ENCODE measurements at regions not wholly inside any gene's neighbourhood (a gene's known extent, or its start where the extent isn't known, plus 50 kb on each side); places are given as distances from the start of the nearest gene placed in this dataset.
"Not testable (repeated sequence)": the region's sequence is repeated elsewhere in the genome, so short reads cannot be mapped to it uniquely, and the experiment has no call there.

- no peak overlapping the region for H3K27ac ChIP-seq
- no peaks in the 10 kb centered on the region for H3K36me3 ChIP-seq
- no peak overlapping the region for H3K4me3 ChIP-seq
- H3K27me3 ChIP-seq, result no peaks in the 10 kb centered on the region
- H3K4me1 ChIP-seq, result no peaks in the 10 kb centered on the region
- TF ChIP-seq EP300 (IDR thresholded peaks at IDR 0.05), result no peak
- TF ChIP-seq POLR2A (IDR thresholded peaks at IDR 0.05), result no peak
- no peak for TF ChIP-seq CTCF (IDR thresholded peaks at IDR 0.05)
- TF ChIP-seq POLR2AphosphoS5 (IDR thresholded peaks at IDR 0.05), result no peak
- no peak for DNase-seq
- intact Hi-C loops (cut with DNase I; ENCODE audit: low total_unique reads), result no loop called here
- peaks cover 0 to 8% (median 0%) of the 10 kb centered on the region in 4 donors for H3K9me3 ChIP-seq
These were observed 888.4 kb upstream of the EPHA5 start for GRCh38 chr4:66558651-66559050.

- H3K27me3 ChIP-seq, result no peaks in the 10 kb centered on the region
- no peak overlapping the region for H3K27ac ChIP-seq
- no peak overlapping the region for H3K4me3 ChIP-seq
- DNase-seq, result no peak
- WGBS, 5 donors, result 87 to 95% (median 88%) methylated on average over 10 of the region's 10 CpGs
- no peak for TF ChIP-seq EP300 (IDR thresholded peaks at IDR 0.05)
- no peak for TF ChIP-seq POLR2A (IDR thresholded peaks at IDR 0.05)
- TF ChIP-seq CTCF (IDR thresholded peaks at IDR 0.05), result no peak
- TF ChIP-seq POLR2AphosphoS5 (IDR thresholded peaks at IDR 0.05), result no peak
- no peaks in the 10 kb centered on the region for H3K36me3 ChIP-seq
- H3K4me1 ChIP-seq, result no peaks in the 10 kb centered on the region
- peaks cover 0 to 19% (median 0%) of the 10 kb centered on the region in 4 donors for H3K9me3 ChIP-seq
- intact Hi-C loops (cut with DNase I; ENCODE audit: low total_unique reads), result no loop called here
These were observed 886.5 kb upstream of the EPHA5 start for GRCh38 chr4:66556651-66557278.

DNA sequence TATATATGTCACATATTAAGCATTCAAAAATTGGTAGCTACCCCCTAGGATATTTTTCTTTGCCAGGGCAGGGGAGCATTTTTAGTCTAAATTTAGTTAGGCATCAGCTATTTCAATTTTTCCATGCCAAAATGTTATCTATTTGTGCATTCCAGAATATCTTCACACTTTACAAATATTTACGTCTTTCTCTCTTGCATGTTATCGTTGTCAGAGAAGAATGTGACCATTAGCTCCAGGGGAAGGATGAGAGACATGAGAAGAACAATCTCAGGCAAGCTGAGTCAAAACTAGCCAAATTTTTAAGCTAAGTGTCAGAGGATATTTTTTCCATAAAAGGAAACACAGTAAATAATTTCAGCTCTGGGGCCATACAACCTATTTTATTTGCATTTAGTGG, 885.0 kb upstream of the EPHA5 start:
- no peak for DNase-seq
- Histone ChIP-seq H3K9me3 (peaks cover 0 to 12% (median 0%) of the 10 kb centered on the region in 4 donors), H3K36me3 (no peaks in the 10 kb centered on the region), H3K4me1 (no peaks in the 10 kb centered on the region), H3K27ac (no peak overlapping the region), H3K27me3 (no peaks in the 10 kb centered on the region), H3K4me3 (no peak overlapping the region)
- 44 to 57% (median 50%) methylated on average over 2 of the region's 2 CpGs for WGBS, 5 donors
- TF ChIP-seq POLR2AphosphoS5 (IDR thresholded peaks at IDR 0.05) (no peak), POLR2A (IDR thresholded peaks at IDR 0.05) (no peak), CTCF (IDR thresholded peaks at IDR 0.05) (no peak), EP300 (IDR thresholded peaks at IDR 0.05) (no peak)
- intact Hi-C loops (cut with DNase I; ENCODE audit: low total_unique reads), result no loop called here

DNA sequence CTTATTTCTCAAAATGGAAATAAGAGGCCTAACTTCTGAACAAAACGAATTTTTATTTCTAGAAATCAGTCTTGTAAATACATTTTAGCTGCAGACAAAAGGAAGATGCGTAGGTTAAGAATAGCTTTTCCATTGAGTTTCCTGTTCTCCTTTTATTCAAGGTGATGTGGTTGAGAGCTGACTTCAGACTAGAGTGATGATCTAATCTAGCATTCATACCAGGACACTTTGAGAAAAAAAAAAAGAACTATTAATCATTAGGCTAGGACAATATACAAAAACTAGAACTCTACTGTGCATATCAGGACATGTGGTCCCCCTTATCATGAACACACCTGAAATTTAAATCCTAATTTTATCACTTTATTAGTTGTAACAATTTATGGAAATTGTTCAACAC, 884.5 kb upstream of the EPHA5 start:
- intact Hi-C loops (cut with DNase I; ENCODE audit: low total_unique reads), result no loop called here
- 53 to 68% (median 60%) methylated on average over 2 of the region's 2 CpGs for WGBS, 5 donors
- Histone ChIP-seq H3K9me3 (peaks cover 0 to 15% (median 0%) of the 10 kb centered on the region in 4 donors), H3K4me3 (no peak overlapping the region), H3K36me3 (no peaks in the 10 kb centered on the region), H3K27ac (no peak overlapping the region), H3K4me1 (no peaks in the 10 kb centered on the region), H3K27me3 (no peaks in the 10 kb centered on the region)
- no peak for TF ChIP-seq EP300 (IDR thresholded peaks at IDR 0.05)
- TF ChIP-seq POLR2A (IDR thresholded peaks at IDR 0.05), result no peak
- TF ChIP-seq POLR2AphosphoS5 (IDR thresholded peaks at IDR 0.05), result no peak
- no peak for TF ChIP-seq CTCF (IDR thresholded peaks at IDR 0.05)
- no peak for DNase-seq

GRCh38 chr4:66545301-66545700, 875.0 kb upstream of the EPHA5 start:
- H3K36me3 ChIP-seq; intact Hi-C loops (cut with DNase I; ENCODE audit: low total_unique reads): not testable (repeated sequence)
- 91 to 96% (median 95%) methylated on average over 10 to 11 of the region's 11 CpGs for WGBS, 5 donors

More at GRCh38 chr4:66545301-66545700, 875.0 kb upstream of the EPHA5 start:
- H3K27ac ChIP-seq, DNase-seq, H3K4me1 ChIP-seq, H3K4me3 ChIP-seq, H3K27me3 ChIP-seq: not testable (repeated sequence)
- H3K9me3 ChIP-seq, result peaks cover 0 to 13% (median 8%) of the 10 kb centered on the region in 4 donors
